IPS-18c (cell line): ENCODE measurements at regions not wholly inside any gene's neighbourhood (a gene's known extent, or its start where the extent isn't known, plus 50 kb on each side); places are given as distances from the start of the nearest gene placed in this dataset.

ENCODE experiments used
- H3K4me3 ChIP-seq: 2 replicates; pipeline ENCODE4 v1.7.0; 2013; ENCODE audit warnings: low read depth, mild to moderate bottlenecking, low read length, moderate library complexity; ENCODE audit not compliant: insufficient read depth
- H3K9me3 ChIP-seq: one replicate; pipeline ENCODE4 v1.6.1; 2013; ENCODE audit warnings: mild to moderate bottlenecking, low read length, moderate library complexity; ENCODE audit not compliant: control insufficient read depth, insufficient read depth

- H3K4me3 ChIP-seq = no peak overlapping the region
Observed at GRCh38 chr11:92770981-92771380, 198.5 kb upstream of the MTNR1B start.

GRCh38 chr11:92771701-92772100 lies 197.8 kb upstream of the MTNR1B start:
- no peak overlapping the region for H3K4me3 ChIP-seq
- H3K9me3 ChIP-seq = no peaks in the 10 kb centered on the region

More at GRCh38 chr11:92770981-92771380, 198.5 kb upstream of the MTNR1B start:
- no peaks in the 10 kb centered on the region for H3K9me3 ChIP-seq

GRCh38 chr11:92775003-92775676 lies 194.3 kb upstream of the MTNR1B start:
- H3K4me3 ChIP-seq = no peak overlapping the region
- no peaks in the 10 kb centered on the region for H3K9me3 ChIP-seq

- H3K4me3 ChIP-seq = no peak overlapping the region
- H3K9me3 ChIP-seq = no peaks in the 10 kb centered on the region
Observed at GRCh38 chr11:92776676-92777075, 192.8 kb upstream of the MTNR1B start.

GRCh38 chr11:92779746-92780145 lies 189.7 kb upstream of the MTNR1B start:
- no peak overlapping the region for H3K4me3 ChIP-seq
- no peaks in the 10 kb centered on the region for H3K9me3 ChIP-seq

GRCh38 chr11:92781151-92781550 lies 188.3 kb upstream of the MTNR1B start:
- Histone ChIP-seq H3K4me3 (no peak overlapping the region), H3K9me3 (no peaks in the 10 kb centered on the region)

GRCh38 chr11:92782806-92783205 lies 186.6 kb upstream of the MTNR1B start:
- Histone ChIP-seq H3K9me3 (no peaks in the 10 kb centered on the region), H3K4me3 (no peak overlapping the region)

- Histone ChIP-seq H3K4me3 (no peak overlapping the region), H3K9me3 (no peaks in the 10 kb centered on the region)
Observed at GRCh38 chr11:92784331-92784730, 185.1 kb upstream of the MTNR1B start.

GRCh38 chr11:92787638-92788037 lies 181.8 kb upstream of the MTNR1B start:
- no peak overlapping the region for H3K4me3 ChIP-seq
- no peaks in the 10 kb centered on the region for H3K9me3 ChIP-seq

- H3K9me3 ChIP-seq = no peaks in the 10 kb centered on the region
- H3K4me3 ChIP-seq = no peak overlapping the region
Observed at GRCh38 chr11:92789761-92790160, 179.7 kb upstream of the MTNR1B start.

GRCh38 chr11:92790366-92790765 lies 179.1 kb upstream of the MTNR1B start:
- Histone ChIP-seq H3K9me3 (no peaks in the 10 kb centered on the region), H3K4me3 (no peak overlapping the region)

GRCh38 chr11:92790926-92791616 lies 178.4 kb upstream of the MTNR1B start:
- H3K9me3 ChIP-seq = no peaks in the 10 kb centered on the region
- H3K4me3 ChIP-seq = no peak overlapping the region

GRCh38 chr11:92791886-92792285 lies 177.6 kb upstream of the MTNR1B start:
- H3K4me3 ChIP-seq = no peak overlapping the region
- no peaks in the 10 kb centered on the region for H3K9me3 ChIP-seq

- no peak overlapping the region for H3K4me3 ChIP-seq
- no peaks in the 10 kb centered on the region for H3K9me3 ChIP-seq
Observed at GRCh38 chr11:92793189-92793588, 176.3 kb upstream of the MTNR1B start.

GRCh38 chr11:92794783-92795182 lies 174.7 kb upstream of the MTNR1B start:
- Histone ChIP-seq H3K9me3 (no peaks in the 10 kb centered on the region), H3K4me3 (no peak overlapping the region)

- no peak overlapping the region for H3K4me3 ChIP-seq
- no peaks in the 10 kb centered on the region for H3K9me3 ChIP-seq
Observed at GRCh38 chr11:92796744-92797143, 172.7 kb upstream of the MTNR1B start.

GRCh38 chr11:92797874-92798273 lies 171.6 kb upstream of the MTNR1B start:
- Histone ChIP-seq H3K9me3 (no peaks in the 10 kb centered on the region), H3K4me3 (no peak overlapping the region)

- no peaks in the 10 kb centered on the region for H3K9me3 ChIP-seq
Observed at GRCh38 chr11:92801685-92802084, 167.8 kb upstream of the MTNR1B start.

GRCh38 chr11:92802644-92803043 lies 166.8 kb upstream of the MTNR1B start:
- Histone ChIP-seq H3K4me3 (no peak overlapping the region), H3K9me3 (no peaks in the 10 kb centered on the region)

More at GRCh38 chr11:92801685-92802084, 167.8 kb upstream of the MTNR1B start:
- no peak overlapping the region for H3K4me3 ChIP-seq
